BLaER1 (cell line): ENCODE measurements at regions not wholly inside any gene's neighbourhood (a gene's known extent, or its start where the extent isn't known, plus 50 kb on each side); places are given as distances from the start of the nearest gene placed in this dataset.

Source experiments
- H3K27ac ChIP-seq: shearing (Covaris generic); formaldehyde crosslinking; 2 replicates; pipeline ENCODE4 v1.8.1; 2022
- H3K27me3 ChIP-seq: shearing (Covaris generic); formaldehyde crosslinking; 2 replicates; pipeline ENCODE4 v1.8.1; 2022
- H3K36me3 ChIP-seq: shearing (Covaris generic); formaldehyde crosslinking; 2 replicates; pipeline ENCODE4 v1.8.1; 2022
- H3K4me1 ChIP-seq: shearing (Covaris generic); formaldehyde crosslinking; 2 replicates; pipeline ENCODE4 v1.8.1; 2022
- H3K4me2 ChIP-seq: shearing (Covaris generic); formaldehyde crosslinking; 2 replicates; pipeline ENCODE4 v1.8.1; 2022
- H3K4me3 ChIP-seq: shearing (Covaris generic); formaldehyde crosslinking; 2 replicates; pipeline ENCODE4 v1.8.1; 2022
- H3K9ac ChIP-seq: shearing (Covaris generic); formaldehyde crosslinking; 2 replicates; pipeline ENCODE4 v1.8.1; 2022
- H3K9me3 ChIP-seq: shearing (Covaris generic); formaldehyde crosslinking; 2 replicates; pipeline ENCODE4 v1.8.1; 2022
- H4K20me1 ChIP-seq: shearing (Covaris generic); formaldehyde crosslinking; 2 replicates; pipeline ENCODE4 v1.8.1; 2022
- Cebpa-rat ChIP-seq: shearing (Covaris generic); IDR thresholded peaks from 2 replicates; pipeline ENCODE4 v1.8.1; 2022

DNA sequence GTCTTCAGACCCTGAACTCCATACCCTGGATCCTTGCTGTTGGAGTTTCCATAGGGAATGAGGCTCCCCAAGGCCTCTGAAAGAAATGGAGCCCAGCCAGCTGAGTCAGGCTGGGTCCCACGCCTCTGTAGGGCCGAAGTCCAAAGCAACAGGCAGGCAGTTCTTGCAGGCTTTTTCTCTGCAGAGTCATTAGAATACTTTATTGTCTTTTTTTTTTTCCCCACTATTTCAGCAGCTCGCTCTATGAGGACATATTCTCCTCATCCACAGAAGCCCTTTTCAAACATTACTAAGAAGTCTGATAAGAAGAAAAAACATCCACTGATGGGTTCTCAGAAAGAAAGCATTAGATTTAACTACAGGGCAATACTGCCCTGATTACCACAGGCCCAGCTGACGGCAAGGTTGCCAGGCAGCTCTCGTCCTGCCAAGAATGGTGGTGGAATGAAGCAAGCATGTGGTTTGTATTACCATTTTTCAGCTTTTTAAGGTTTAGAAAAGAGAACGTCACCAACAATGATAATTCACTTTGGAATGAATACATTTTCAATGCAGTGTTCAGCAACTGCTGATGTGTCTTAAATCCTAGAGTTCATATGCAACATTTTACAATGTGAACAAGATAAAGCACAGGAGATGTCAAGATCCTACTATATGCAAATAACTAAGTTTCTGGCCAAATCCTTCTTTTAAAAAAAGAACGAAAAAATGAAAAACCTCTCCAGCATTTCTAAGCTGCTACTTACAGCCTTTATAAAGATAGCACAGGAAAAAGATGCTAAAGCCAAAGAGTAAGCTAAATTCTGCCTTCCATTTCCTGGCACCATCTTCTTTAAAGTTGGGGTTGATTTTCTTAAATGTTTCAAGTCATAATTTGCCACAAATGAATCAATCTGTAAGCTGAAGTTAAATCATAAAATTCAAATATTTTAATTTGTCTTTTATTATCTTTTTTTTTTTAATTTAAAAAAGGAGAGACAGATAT is 223.6 kb upstream of the CITED2 start:
- Histone ChIP-seq H3K27me3 (no peaks in the 10 kb centered on the region), H3K4me2 (no peak overlapping the region), H3K27ac (no peak overlapping the region), H3K9me3 (no peaks in the 10 kb centered on the region), H3K36me3 (no peaks in the 10 kb centered on the region), H3K9ac (no peak overlapping the region), H3K4me3 (no peak overlapping the region), H3K4me1 (no peaks in the 10 kb centered on the region), H4K20me1 (no peaks in the 10 kb centered on the region)
- no peak for TF ChIP-seq Cebpa-rat

DNA sequence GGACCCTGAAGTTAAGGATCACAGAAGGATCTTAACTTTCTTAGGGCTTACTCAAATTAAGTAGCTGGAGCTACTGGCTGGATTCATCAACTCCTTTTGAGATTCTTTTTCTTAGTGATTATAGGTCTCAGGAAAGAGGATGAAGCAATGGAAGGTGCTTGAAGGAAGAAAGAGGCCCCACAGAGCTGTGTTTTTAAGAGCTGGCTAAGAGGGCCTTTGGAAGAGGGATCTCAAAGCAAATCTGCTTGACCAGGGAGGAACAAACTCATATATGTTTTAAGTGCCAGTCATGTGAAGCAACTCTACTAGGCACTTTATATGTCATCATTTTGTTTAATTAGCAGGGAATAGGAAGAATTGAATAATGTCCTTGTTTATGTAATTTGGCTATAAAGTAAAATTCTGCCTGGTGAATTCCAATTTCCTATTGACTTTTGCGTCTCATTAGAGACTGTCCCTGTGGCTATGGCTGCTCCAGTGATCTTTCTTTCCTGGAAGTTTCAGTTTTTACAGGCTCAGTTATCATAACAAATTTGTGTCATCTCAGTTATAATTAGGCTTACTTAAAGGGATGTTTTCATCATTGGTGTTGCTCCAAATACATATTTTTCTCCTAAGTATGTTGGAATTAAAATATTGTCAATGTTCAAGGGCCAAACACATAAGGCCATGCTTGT is 222.8 kb upstream of the CITED2 start:
- no peak for TF ChIP-seq Cebpa-rat
- no peak overlapping the region for H3K4me2 ChIP-seq
- no peak overlapping the region for H3K9ac ChIP-seq
- no peak overlapping the region for H3K4me3 ChIP-seq
- no peaks in the 10 kb centered on the region for H4K20me1 ChIP-seq
- no peak overlapping the region for H3K27ac ChIP-seq
- H3K9me3 ChIP-seq: no peaks in the 10 kb centered on the region
- H3K4me1 ChIP-seq: no peaks in the 10 kb centered on the region
- H3K27me3 ChIP-seq: no peaks in the 10 kb centered on the region
- no peaks in the 10 kb centered on the region for H3K36me3 ChIP-seq

DNA sequence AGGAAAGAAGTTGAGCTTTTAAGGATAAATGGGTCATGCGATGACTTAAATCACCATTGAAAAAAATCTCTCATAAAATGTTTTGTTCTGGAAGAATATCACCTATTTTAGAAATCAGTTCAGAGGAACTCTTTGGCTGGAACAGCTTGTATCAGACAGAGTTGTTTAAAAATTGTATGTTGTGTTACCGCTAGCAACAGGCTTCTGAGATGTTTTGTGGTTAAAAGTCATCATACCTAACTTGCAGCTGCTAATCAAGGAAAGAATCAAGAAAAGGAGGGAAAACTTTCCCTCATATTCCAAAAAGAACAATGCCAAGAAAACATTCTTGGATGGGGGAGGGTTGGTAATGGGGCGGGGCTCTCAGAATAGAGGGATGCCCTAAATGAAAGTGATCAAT is 220.7 kb upstream of the CITED2 start:
- Histone ChIP-seq H3K27me3 (no peaks in the 10 kb centered on the region), H3K36me3 (no peaks in the 10 kb centered on the region), H3K4me1 (no peaks in the 10 kb centered on the region), H3K4me3 (no peak overlapping the region), H3K9ac (no peak overlapping the region), H3K9me3 (no peaks in the 10 kb centered on the region), H4K20me1 (no peaks in the 10 kb centered on the region), H3K4me2 (no peak overlapping the region), H3K27ac (no peak overlapping the region)
- no peak for TF ChIP-seq Cebpa-rat

DNA sequence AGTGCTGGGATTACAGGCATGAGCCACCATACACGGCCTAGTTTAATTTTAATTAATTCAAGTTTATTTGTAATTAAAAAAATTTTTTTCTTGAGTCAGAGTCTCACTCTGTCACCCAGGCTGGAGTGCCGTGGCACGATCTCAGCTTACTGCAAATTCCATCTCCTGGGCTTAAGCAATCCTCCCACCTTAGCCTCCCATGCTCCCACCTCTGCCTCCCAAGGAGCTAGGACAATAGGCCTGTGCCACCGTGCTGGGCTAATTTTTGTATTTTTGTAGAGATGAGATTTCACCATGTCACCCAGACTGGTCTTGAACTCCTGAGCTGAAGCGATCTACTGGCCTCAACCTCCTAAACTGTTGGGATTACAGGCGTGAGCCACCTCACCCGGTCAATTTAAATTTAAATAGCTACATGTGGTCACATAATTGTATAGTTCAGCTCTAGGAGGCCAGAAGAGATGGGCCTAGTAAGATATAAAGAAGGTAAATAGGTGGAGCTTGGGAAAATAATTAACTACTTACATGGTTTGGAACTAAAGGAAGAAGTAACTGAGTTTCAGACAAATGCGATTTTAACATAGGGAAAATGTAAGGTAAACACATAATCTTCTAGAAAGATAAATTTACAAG is 220.0 kb upstream of the CITED2 start:
- H3K36me3 ChIP-seq: no peaks in the 10 kb centered on the region
- H3K9me3 ChIP-seq: no peaks in the 10 kb centered on the region
- H3K27me3 ChIP-seq: no peaks in the 10 kb centered on the region
- no peak for TF ChIP-seq Cebpa-rat
- H3K4me2 ChIP-seq: no peak overlapping the region
- no peak overlapping the region for H3K27ac ChIP-seq
- H3K4me3 ChIP-seq: no peak overlapping the region
- no peak overlapping the region for H3K9ac ChIP-seq
- H4K20me1 ChIP-seq: no peaks in the 10 kb centered on the region
- no peaks in the 10 kb centered on the region for H3K4me1 ChIP-seq

DNA sequence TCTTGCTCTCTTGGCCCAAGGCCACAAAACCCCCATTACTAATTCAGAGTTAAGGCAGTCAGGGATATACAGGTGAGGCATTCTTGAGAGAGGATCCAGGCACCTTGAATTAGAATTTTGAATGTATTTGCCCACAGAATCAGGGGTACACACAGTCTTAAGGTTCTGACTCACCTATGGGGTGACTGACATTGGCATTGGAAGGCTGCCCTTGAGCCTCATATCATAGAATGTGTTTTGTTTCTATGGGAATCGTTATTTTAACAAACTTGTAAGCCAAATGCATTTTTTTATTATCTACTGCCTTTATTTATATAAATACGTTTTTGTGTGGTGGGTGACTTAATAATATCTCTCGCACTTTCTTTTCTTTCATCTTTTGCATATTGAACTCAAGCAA is 218.6 kb upstream of the CITED2 start:
- Histone ChIP-seq H3K4me3 (no peak overlapping the region), H3K27ac (no peak overlapping the region), H3K4me2 (no peak overlapping the region), H3K9ac (no peak overlapping the region), H3K9me3 (no peaks in the 10 kb centered on the region), H3K36me3 (no peaks in the 10 kb centered on the region), H4K20me1 (no peaks in the 10 kb centered on the region), H3K27me3 (no peaks in the 10 kb centered on the region), H3K4me1 (no peaks in the 10 kb centered on the region)
- TF ChIP-seq Cebpa-rat: no peak

DNA sequence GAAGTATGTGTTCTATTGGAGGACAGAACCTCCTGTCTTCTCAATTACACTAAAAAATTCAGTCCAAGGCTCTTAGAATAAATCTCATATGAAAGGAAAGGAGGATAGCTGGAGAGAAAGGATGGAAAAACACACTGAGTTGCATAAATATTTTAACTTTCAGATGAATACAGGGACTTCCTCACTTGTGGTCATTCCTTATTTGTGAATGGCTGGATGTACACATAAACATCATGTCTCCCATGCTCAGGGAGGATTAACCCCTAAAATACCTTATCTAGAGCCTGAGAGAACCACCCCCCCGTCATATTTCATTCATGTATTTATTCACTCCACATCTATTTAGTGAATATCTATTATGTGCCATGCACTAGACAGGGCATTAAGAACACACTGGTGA is 217.6 kb upstream of the CITED2 start:
- TF ChIP-seq Cebpa-rat: no peak
- Histone ChIP-seq H3K27ac (no peak overlapping the region), H4K20me1 (no peaks in the 10 kb centered on the region), H3K4me2 (no peak overlapping the region), H3K9me3 (no peaks in the 10 kb centered on the region), H3K4me1 (no peaks in the 10 kb centered on the region), H3K27me3 (no peaks in the 10 kb centered on the region), H3K4me3 (no peak overlapping the region), H3K36me3 (no peaks in the 10 kb centered on the region), H3K9ac (no peak overlapping the region)

DNA sequence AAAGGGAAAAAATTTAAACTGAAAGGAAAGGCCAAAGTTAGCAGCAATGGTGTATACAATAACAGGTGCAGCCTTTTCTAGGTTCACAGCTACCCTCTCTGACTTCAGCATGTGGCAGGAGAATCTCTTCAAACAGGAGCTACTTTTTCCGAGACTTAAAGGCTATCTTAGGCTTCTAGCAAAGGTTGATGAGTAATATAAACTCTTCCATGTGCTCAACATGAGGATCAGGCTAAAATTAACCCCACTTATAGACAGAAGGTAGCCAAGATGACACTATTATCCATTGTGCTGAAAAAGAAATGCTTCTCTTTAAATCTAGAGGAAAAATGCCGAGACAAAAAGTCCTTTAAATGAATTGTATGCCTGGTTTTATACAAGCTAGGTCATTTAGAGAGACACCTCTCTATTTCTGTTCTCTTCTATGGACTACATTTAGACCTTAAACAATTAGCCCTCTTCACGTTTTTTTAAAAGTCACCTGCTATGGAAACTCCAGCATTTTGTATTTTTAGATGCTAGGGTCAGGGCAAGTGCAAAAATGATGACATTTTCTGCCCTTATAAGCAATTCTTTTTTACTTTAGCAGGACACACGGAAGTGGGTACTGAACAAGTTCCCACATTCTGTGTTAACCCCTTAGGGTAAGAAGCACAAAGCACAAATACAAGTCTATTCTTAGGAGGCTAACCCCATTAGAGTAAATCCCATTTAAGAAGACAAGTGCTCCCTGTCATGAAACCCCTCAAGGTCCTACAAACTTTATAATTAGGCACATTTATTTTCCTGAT is 216.8 kb upstream of the CITED2 start:
- no peak overlapping the region for H3K4me3 ChIP-seq
- no peaks in the 10 kb centered on the region for H3K36me3 ChIP-seq
- no peaks in the 10 kb centered on the region for H3K4me1 ChIP-seq
- H3K4me2 ChIP-seq: no peak overlapping the region
- no peaks in the 10 kb centered on the region for H3K27me3 ChIP-seq
- H4K20me1 ChIP-seq: no peaks in the 10 kb centered on the region
- no peak overlapping the region for H3K27ac ChIP-seq
- no peaks in the 10 kb centered on the region for H3K9me3 ChIP-seq
- H3K9ac ChIP-seq: no peak overlapping the region
- no peak for TF ChIP-seq Cebpa-rat

DNA sequence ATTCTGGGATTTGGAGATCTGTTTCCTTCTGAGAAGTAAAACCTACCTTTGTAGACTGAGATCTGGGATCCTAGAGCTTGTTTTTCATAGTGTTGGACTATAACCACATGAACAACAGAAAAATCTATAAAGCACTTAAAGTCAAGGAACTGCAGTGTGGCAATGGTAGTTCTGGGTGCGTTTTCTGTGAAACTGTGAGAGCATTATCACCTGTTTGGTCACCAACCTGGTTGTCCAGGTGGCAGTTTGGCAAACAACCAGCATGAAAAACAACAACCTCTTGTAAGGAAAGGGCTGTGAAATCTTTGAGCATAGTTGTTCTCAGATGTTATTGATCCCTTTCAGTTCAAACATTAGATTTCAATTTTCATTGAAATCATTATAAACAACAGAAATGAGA is 215.8 kb upstream of the CITED2 start:
- H3K36me3 ChIP-seq: no peaks in the 10 kb centered on the region
- no peak for TF ChIP-seq Cebpa-rat
- no peak overlapping the region for H3K4me3 ChIP-seq
- H3K27me3 ChIP-seq: no peaks in the 10 kb centered on the region
- no peaks in the 10 kb centered on the region for H3K9me3 ChIP-seq
- no peaks in the 10 kb centered on the region for H3K4me1 ChIP-seq
- no peak overlapping the region for H3K9ac ChIP-seq
- no peak overlapping the region for H3K4me2 ChIP-seq
- H4K20me1 ChIP-seq: no peaks in the 10 kb centered on the region
- H3K27ac ChIP-seq: no peak overlapping the region

DNA sequence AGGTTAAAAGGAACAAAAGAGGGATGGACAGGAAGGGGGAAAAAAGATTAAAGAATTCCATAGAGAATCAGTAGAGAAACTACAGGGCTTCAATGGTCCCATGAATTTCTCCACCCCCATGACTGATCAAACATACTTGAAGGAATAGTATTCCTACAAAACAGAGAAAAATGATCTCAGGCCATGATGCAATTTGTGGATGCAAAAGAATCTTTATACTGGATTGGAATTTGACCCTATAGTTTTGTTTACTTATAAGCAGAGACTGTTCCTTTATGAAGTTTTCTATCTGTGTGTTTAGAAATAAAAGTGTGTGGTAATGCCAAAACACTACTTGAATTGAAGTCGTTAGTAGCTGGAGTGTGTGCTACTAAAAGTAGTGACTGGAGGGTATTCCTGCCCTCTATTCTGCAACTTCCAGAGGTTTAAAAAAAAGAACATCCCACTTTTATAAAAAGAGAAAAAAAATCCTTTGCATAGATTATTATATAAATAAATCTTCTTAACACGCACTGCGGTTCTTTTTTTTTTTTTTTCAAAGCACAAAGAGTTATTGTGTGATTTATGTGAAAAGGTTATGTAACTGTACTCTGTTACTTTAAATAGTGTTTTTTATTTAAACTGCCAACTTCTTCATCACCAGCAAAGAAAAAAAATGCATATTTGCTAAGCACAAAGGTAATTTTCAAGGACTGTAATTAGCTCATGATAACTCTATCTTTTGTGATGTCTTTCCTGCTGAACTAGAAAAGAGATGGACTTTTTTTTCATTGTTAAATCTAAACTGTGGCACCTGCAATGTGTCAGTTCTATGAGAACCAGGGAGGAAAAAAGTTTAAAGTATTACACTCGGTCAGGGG is 214.5 kb upstream of the CITED2 start:
- Histone ChIP-seq H3K4me3 (no peak overlapping the region), H3K9ac (no peak overlapping the region), H3K9me3 (no peaks in the 10 kb centered on the region), H4K20me1 (no peaks in the 10 kb centered on the region), H3K36me3 (no peaks in the 10 kb centered on the region), H3K4me1 (no peaks in the 10 kb centered on the region), H3K27ac (no peak overlapping the region), H3K27me3 (no peaks in the 10 kb centered on the region), H3K4me2 (no peak overlapping the region)
- TF ChIP-seq Cebpa-rat: no peak
